ENCODE measurements at regions not wholly inside any gene's neighbourhood (a gene's known extent, or its start where the extent isn't known, plus 50 kb on each side); places are given as distances from the start of the nearest gene placed in this dataset.

- Histone ChIP-seq H3K27ac (no peak overlapping the region), H3K4me1 (no peaks in the 10 kb centered on the region)
Observed at GRCh38 chr9:2496169-2496568, 125.4 kb upstream of the VLDLR start.

GRCh38 chr9:2496934-2497333 lies 124.7 kb upstream of the VLDLR start:
- no peaks in the 10 kb centered on the region for H3K27me3 ChIP-seq (ENCODE audit: control insufficient read depth, insufficient read depth, low read length)
- H3K36me3 ChIP-seq (ENCODE audit: control insufficient read depth, insufficient read depth, low read length), result no peaks in the 10 kb centered on the region
- H2AFZ ChIP-seq, result no peak overlapping the region
- no peak overlapping the region for H3K4me3 ChIP-seq (ENCODE audit: low read depth, low read length)
- no peaks in the 10 kb centered on the region for H3K79me2 ChIP-seq
- TF ChIP-seq CTCF (IDR thresholded peaks at IDR 0.05), result no peak
- H3K4me2 ChIP-seq (ENCODE audit: low read length), result no peak overlapping the region
- H3K4me1 ChIP-seq, result no peaks in the 10 kb centered on the region
- H3K27ac ChIP-seq, result no peak overlapping the region
- H3K9me3 ChIP-seq (ENCODE audit: control insufficient read depth, low read length), result no peaks in the 10 kb centered on the region
- H3K9ac ChIP-seq, result no peak overlapping the region

More at GRCh38 chr9:2496169-2496568, 125.4 kb upstream of the VLDLR start:
- Histone ChIP-seq H3K4me2 (ENCODE audit: low read length) (no peak overlapping the region), H3K4me3 (ENCODE audit: low read depth, low read length) (no peak overlapping the region), H3K79me2 (no peaks in the 10 kb centered on the region), H3K27me3 (ENCODE audit: control insufficient read depth, insufficient read depth, low read length) (no peaks in the 10 kb centered on the region), H3K9me3 (ENCODE audit: control insufficient read depth, low read length) (no peaks in the 10 kb centered on the region), H3K9ac (no peak overlapping the region), H2AFZ (no peak overlapping the region), H3K36me3 (ENCODE audit: control insufficient read depth, insufficient read depth, low read length) (no peaks in the 10 kb centered on the region)
- TF ChIP-seq CTCF (IDR thresholded peaks at IDR 0.05), result no peak

GRCh38 chr9:2497666-2498400 lies 123.8 kb upstream of the VLDLR start:
- no peaks in the 10 kb centered on the region for H3K4me1 ChIP-seq
- H3K79me2 ChIP-seq, result no peaks in the 10 kb centered on the region
- H3K9me3 ChIP-seq (ENCODE audit: control insufficient read depth, low read length), result no peaks in the 10 kb centered on the region
- no peak overlapping the region for H3K4me3 ChIP-seq (ENCODE audit: low read depth, low read length)
- H3K36me3 ChIP-seq (ENCODE audit: control insufficient read depth, insufficient read depth, low read length), result no peaks in the 10 kb centered on the region
- H3K9ac ChIP-seq, result no peak overlapping the region
- no peak overlapping the region for H2AFZ ChIP-seq
- TF ChIP-seq CTCF (IDR thresholded peaks at IDR 0.05), result no peak
- no peak overlapping the region for H3K27ac ChIP-seq
- H3K27me3 ChIP-seq (ENCODE audit: control insufficient read depth, insufficient read depth, low read length), result no peaks in the 10 kb centered on the region
- H3K4me2 ChIP-seq (ENCODE audit: low read length), result no peak overlapping the region

GRCh38 chr9:2502210-2502609 lies 119.4 kb upstream of the VLDLR start:
- Histone ChIP-seq H3K4me2 (ENCODE audit: low read length) (no peak overlapping the region), H3K79me2 (no peaks in the 10 kb centered on the region), H3K27me3 (ENCODE audit: control insufficient read depth, insufficient read depth, low read length) (no peaks in the 10 kb centered on the region), H3K9me3 (ENCODE audit: control insufficient read depth, low read length) (no peaks in the 10 kb centered on the region), H3K4me1 (no peaks in the 10 kb centered on the region), H3K9ac (no peak overlapping the region), H3K4me3 (ENCODE audit: low read depth, low read length) (no peak overlapping the region), H3K36me3 (ENCODE audit: control insufficient read depth, insufficient read depth, low read length) (no peaks in the 10 kb centered on the region), H3K27ac (no peak overlapping the region), H2AFZ (no peak overlapping the region)
- TF ChIP-seq CTCF (IDR thresholded peaks at IDR 0.05), result no peak

- Histone ChIP-seq H3K4me2 (ENCODE audit: low read length) (no peak overlapping the region), H3K4me1 (no peaks in the 10 kb centered on the region), H3K27ac (no peak overlapping the region), H3K27me3 (ENCODE audit: control insufficient read depth, insufficient read depth, low read length) (no peaks in the 10 kb centered on the region), H3K9ac (no peak overlapping the region), H3K9me3 (ENCODE audit: control insufficient read depth, low read length) (no peaks in the 10 kb centered on the region), H3K4me3 (ENCODE audit: low read depth, low read length) (no peak overlapping the region), H3K36me3 (ENCODE audit: control insufficient read depth, insufficient read depth, low read length) (no peaks in the 10 kb centered on the region), H3K79me2 (no peaks in the 10 kb centered on the region), H2AFZ (no peak overlapping the region)
- TF ChIP-seq CTCF (IDR thresholded peaks at IDR 0.05), result no peak
Observed at GRCh38 chr9:2502760-2503159, 118.8 kb upstream of the VLDLR start.

All from parathyroid adenoma (tissue), 2 donors.